GM19025 (cell line): ENCODE measurements at regions not wholly inside any gene's neighbourhood (a gene's known extent, or its start where the extent isn't known, plus 50 kb on each side); places are given as distances from the start of the nearest gene placed in this dataset.
"Not testable (repeated sequence)": the region's sequence is repeated elsewhere in the genome, so short reads cannot be mapped to it uniquely, and the experiment has no call there.

Experiments
- ATAC-seq: cut with Tn5 transposase; IDR thresholded peaks from one replicate; pipeline ENCODE4 v1.9.1; 2021; ENCODE audit warnings: mild to moderate bottlenecking, low read depth, moderate library complexity; ENCODE audit not compliant: unreplicated experiment

GRCh38 chr5:2369178-2369577, 382.3 kb downstream of the IRX2 start:
- ATAC-seq: no peak

GRCh38 chr5:2366816-2367215, 384.7 kb downstream of the IRX2 start:
- ATAC-seq: no peak

GRCh38 chr5:2357309-2357708, 394.2 kb downstream of the IRX2 start:
- ATAC-seq: no peak

GRCh38 chr5:2355859-2356258, 395.6 kb downstream of the IRX2 start:
- ATAC-seq: no peak

- ATAC-seq: no peak
Observed at GRCh38 chr5:2353871-2354440, 397.5 kb downstream of the IRX2 start.

- ATAC-seq: no peak
Observed at GRCh38 chr5:2353211-2353610, 398.3 kb downstream of the IRX2 start.

GRCh38 chr5:2352101-2352861, 399.2 kb downstream of the IRX2 start:
- ATAC-seq: no peak

GRCh38 chr5:2349768-2350167, 401.7 kb downstream of the IRX2 start:
- ATAC-seq: not testable (repeated sequence)

- no peak for ATAC-seq
Observed at GRCh38 chr5:2338686-2339085, 412.8 kb downstream of the IRX2 start.

- ATAC-seq: no peak
Observed at GRCh38 chr5:2335733-2336515, 415.6 kb downstream of the IRX2 start.

GRCh38 chr5:2335125-2335732, 416.2 kb downstream of the IRX2 start:
- ATAC-seq: no peak

- no peak for ATAC-seq
Observed at GRCh38 chr5:2334719-2335118, 416.8 kb downstream of the IRX2 start.

GRCh38 chr5:2333291-2333690, 418.2 kb downstream of the IRX2 start:
- ATAC-seq: no peak

GRCh38 chr5:2332521-2332920, 419.0 kb downstream of the IRX2 start:
- ATAC-seq: no peak

- no peak for ATAC-seq
Observed at GRCh38 chr5:2330325-2331130, 420.9 kb downstream of the IRX2 start.

- ATAC-seq: no peak
Observed at GRCh38 chr5:2329741-2330140, 421.7 kb downstream of the IRX2 start.

- ATAC-seq: no peak
Observed at GRCh38 chr5:2326601-2327000, 424.9 kb downstream of the IRX2 start.

GRCh38 chr5:2324788-2325187, 426.7 kb downstream of the IRX2 start:
- no peak for ATAC-seq

GRCh38 chr5:2320611-2321010, 430.9 kb downstream of the IRX2 start:
- ATAC-seq: no peak

GRCh38 chr5:2317540-2317939, 433.9 kb downstream of the IRX2 start:
- ATAC-seq: no peak
